ENCODE measurements at regions not wholly inside any gene's neighbourhood (a gene's known extent, or its start where the extent isn't known, plus 50 kb on each side); places are given as distances from the start of the nearest gene placed in this dataset.

DNA sequence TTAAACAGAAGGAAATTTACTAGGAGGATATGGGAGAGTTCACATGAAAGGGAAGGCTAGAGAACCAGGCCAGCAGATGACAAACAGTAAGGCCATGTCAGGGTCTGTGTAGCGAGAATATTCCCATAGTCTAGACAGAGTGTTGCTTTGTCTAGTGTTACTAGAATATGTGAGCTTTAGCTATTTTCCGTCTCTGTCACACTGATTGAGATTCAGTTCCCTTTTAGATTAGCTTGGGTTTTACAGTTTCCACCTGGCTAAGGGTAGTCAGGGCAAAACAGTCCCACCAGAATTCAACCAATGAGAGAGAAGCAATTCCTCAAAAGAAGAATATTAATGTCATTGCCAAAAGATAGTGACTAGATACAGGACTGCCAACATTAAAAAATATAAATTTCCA lies 82.8 kb upstream of the MDM1 start:
- Histone ChIP-seq H3K27me3 (ENCODE audit: control insufficient read depth, insufficient read depth, low read length, poor library complexity, severe bottlenecking) (no peaks in the 10 kb centered on the region), H3K27ac (ENCODE audit: low read depth, low read length) (no peak overlapping the region), H3K36me3 (ENCODE audit: control insufficient read depth, insufficient read depth, low read length) (no peaks in the 10 kb centered on the region), H3K4me3 (ENCODE audit: low read length) (no peak overlapping the region), H3K9me3 (ENCODE audit: control insufficient read depth, low read length) (no peaks in the 10 kb centered on the region), H3K9ac (ENCODE audit: extremely low read depth, low read length, poor library complexity, severe bottlenecking) (no peak overlapping the region), H3K4me1 (ENCODE audit: control insufficient read depth, insufficient read depth, low read length) (no peaks in the 10 kb centered on the region)
- Mint-ChIP-seq H3K36me3 (ENCODE audit: low read depth) (no peaks in the 10 kb centered on the region), H3K4me1 (no peaks in the 10 kb centered on the region), H3K9me3 (peaks cover 18% of the 10 kb centered on the region), H3K4me3 (no peak overlapping the region), H3K27me3 (ENCODE audit: insufficient read depth) (no peaks in the 10 kb centered on the region), H3K27ac (no peak overlapping the region)
- no peak for TF ChIP-seq CTCF (conservative IDR thresholded peaks at IDR 0.05)
- 90 to 94% methylated on average over 2 of the region's 2 CpGs for WGBS, 2 experiments (ENCODE audit: insufficient coverage in 1 of 2, insufficient read length in 1 of 2)
- no peak for DNase-seq

DNA sequence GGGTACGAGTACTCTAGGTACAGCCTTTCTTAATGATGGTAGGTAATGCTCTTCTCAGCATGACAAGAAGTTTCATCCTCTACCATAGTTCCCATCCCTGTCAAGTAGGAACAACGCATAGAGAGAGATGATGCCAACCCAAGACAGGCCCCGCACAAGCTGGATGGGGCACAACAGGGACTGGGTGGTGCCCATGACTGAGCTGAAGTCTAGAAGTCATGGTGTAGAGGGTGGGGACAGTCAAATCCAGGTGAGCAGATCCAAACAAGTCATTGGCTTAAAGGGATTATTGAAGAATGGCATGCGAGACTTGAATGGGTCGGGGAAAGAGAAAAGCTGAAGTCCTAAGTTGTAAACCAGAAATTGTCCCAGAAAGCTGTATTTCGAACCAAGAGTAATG lies 84.2 kb upstream of the MDM1 start:
- no peak overlapping the region for H3K4me3 Mint-ChIP-seq
- H3K36me3 Mint-ChIP-seq (ENCODE audit: low read depth), result no peaks in the 10 kb centered on the region
- H3K27me3 Mint-ChIP-seq (ENCODE audit: insufficient read depth), result no peaks in the 10 kb centered on the region
- no peak overlapping the region for H3K27ac ChIP-seq (ENCODE audit: low read depth, low read length)
- H3K27me3 ChIP-seq (ENCODE audit: control insufficient read depth, insufficient read depth, low read length, poor library complexity, severe bottlenecking), result no peaks in the 10 kb centered on the region
- no peaks in the 10 kb centered on the region for H3K9me3 ChIP-seq (ENCODE audit: control insufficient read depth, low read length)
- no peak overlapping the region for H3K9ac ChIP-seq (ENCODE audit: extremely low read depth, low read length, poor library complexity, severe bottlenecking)
- 94 to 97% methylated on average over 4 to 6 of the region's 6 CpGs for WGBS, 2 experiments (ENCODE audit: insufficient coverage in 1 of 2, insufficient read length in 1 of 2)
- H3K27ac Mint-ChIP-seq, result no peak overlapping the region
- no peak for TF ChIP-seq CTCF (conservative IDR thresholded peaks at IDR 0.05)
- H3K4me3 ChIP-seq (ENCODE audit: low read length), result no peak overlapping the region
- peaks cover 18% of the 10 kb centered on the region for H3K9me3 Mint-ChIP-seq
- no peaks in the 10 kb centered on the region for H3K4me1 Mint-ChIP-seq
- DNase-seq, result no peak
- H3K36me3 ChIP-seq (ENCODE audit: control insufficient read depth, insufficient read depth, low read length), result no peaks in the 10 kb centered on the region
- H3K4me1 ChIP-seq (ENCODE audit: control insufficient read depth, insufficient read depth, low read length), result no peaks in the 10 kb centered on the region

- peaks cover 18% of the 10 kb centered on the region for H3K9me3 Mint-ChIP-seq
- H3K4me1 Mint-ChIP-seq, result no peaks in the 10 kb centered on the region
- H3K4me3 ChIP-seq (ENCODE audit: low read length), result no peak overlapping the region
- H3K36me3 Mint-ChIP-seq (ENCODE audit: low read depth), result no peaks in the 10 kb centered on the region
- DNase-seq, result no peak
- no peaks in the 10 kb centered on the region for H3K9me3 ChIP-seq (ENCODE audit: control insufficient read depth, low read length)
- 95 to 97% methylated on average over 5 of the region's 5 CpGs for WGBS, 2 experiments (ENCODE audit: insufficient coverage in 1 of 2, insufficient read length in 1 of 2)
- H3K27me3 Mint-ChIP-seq (ENCODE audit: insufficient read depth), result no peaks in the 10 kb centered on the region
- no peak overlapping the region for H3K4me3 Mint-ChIP-seq
- no peak for TF ChIP-seq CTCF (conservative IDR thresholded peaks at IDR 0.05)
- H3K4me1 ChIP-seq (ENCODE audit: control insufficient read depth, insufficient read depth, low read length), result no peaks in the 10 kb centered on the region
- H3K9ac ChIP-seq (ENCODE audit: extremely low read depth, low read length, poor library complexity, severe bottlenecking), result no peak overlapping the region
- no peaks in the 10 kb centered on the region for H3K36me3 ChIP-seq (ENCODE audit: control insufficient read depth, insufficient read depth, low read length)
- H3K27me3 ChIP-seq (ENCODE audit: control insufficient read depth, insufficient read depth, low read length, poor library complexity, severe bottlenecking), result no peaks in the 10 kb centered on the region
- no peak overlapping the region for H3K27ac ChIP-seq (ENCODE audit: low read depth, low read length)
- no peak overlapping the region for H3K27ac Mint-ChIP-seq
Observed at GRCh38 chr12:68416826-68417225, 84.7 kb upstream of the MDM1 start.
